Epithelial cell of proximal tubule (primary cell): ENCODE measurements at regions not wholly inside any gene's neighbourhood (a gene's known extent, or its start where the extent isn't known, plus 50 kb on each side); places are given as distances from the start of the nearest gene placed in this dataset.
"Not testable (repeated sequence)": the region's sequence is repeated elsewhere in the genome, so short reads cannot be mapped to it uniquely, and the experiment has no call there.

Source experiments
- DNase-seq: peaks from one replicate; pipeline ENCODE4 v3.0.0-alpha.2; 2011; ENCODE audit warnings: low read depth
- H3K4me3 ChIP-seq: 2 replicates; pipeline ENCODE4 v1.5.1; 2011; ENCODE audit warnings: low read depth, mild to moderate bottlenecking, low read length
- CTCF ChIP-seq: conservative IDR thresholded peaks from 2 replicates; pipeline ENCODE4 v1.5.1; 2012; ENCODE audit warnings: low read depth, mild to moderate bottlenecking, low read length

GRCh38 chr20:48524582-48524981 lies 303.2 kb downstream of the PREX1 start:
- no peak overlapping the region for H3K4me3 ChIP-seq
- TF ChIP-seq CTCF = no peak
- no peak for DNase-seq

GRCh38 chr20:48523191-48523995 lies 304.4 kb downstream of the PREX1 start:
- peak; percentile 30 for DNase-seq
- TF ChIP-seq CTCF = no peak
- H3K4me3 ChIP-seq = no peak overlapping the region

- DNase-seq = no peak
- no peak overlapping the region for H3K4me3 ChIP-seq
- no peak for TF ChIP-seq CTCF
Observed at GRCh38 chr20:48521121-48521520, 306.7 kb downstream of the PREX1 start.

- DNase-seq, H3K4me3 ChIP-seq: not testable (repeated sequence)
Observed at GRCh38 chr20:48516196-48516595, 311.6 kb downstream of the PREX1 start.

GRCh38 chr20:48514577-48514976 lies 313.2 kb downstream of the PREX1 start:
- not testable (repeated sequence) for H3K4me3 ChIP-seq, DNase-seq

- not testable (repeated sequence) for DNase-seq, H3K4me3 ChIP-seq
Observed at GRCh38 chr20:48512539-48512938, 315.3 kb downstream of the PREX1 start.

- not testable (repeated sequence) for DNase-seq, H3K4me3 ChIP-seq
Observed at GRCh38 chr20:48505066-48505465, 322.7 kb downstream of the PREX1 start.

GRCh38 chr20:48503166-48503815 lies 324.5 kb downstream of the PREX1 start:
- DNase-seq = no peak
- H3K4me3 ChIP-seq = no peak overlapping the region
- no peak for TF ChIP-seq CTCF

GRCh38 chr20:48502758-48503157 lies 325.0 kb downstream of the PREX1 start:
- DNase-seq = no peak
- no peak overlapping the region for H3K4me3 ChIP-seq
- no peak for TF ChIP-seq CTCF
